Activated CD4-positive, alpha-beta T cell treated with anti-CD3 and anti-CD28 coated beads, Interleukin-2, amount 50 U/mL, for 1 hour (primary cell): ENCODE measurements at regions not wholly inside any gene's neighbourhood (a gene's known extent, or its start where the extent isn't known, plus 50 kb on each side); places are given as distances from the start of the nearest gene placed in this dataset.

ENCODE experiments used
- DNase-seq: peaks from one replicate; pipeline ENCODE4 v3.0.0-alpha.2; 2020

DNA sequence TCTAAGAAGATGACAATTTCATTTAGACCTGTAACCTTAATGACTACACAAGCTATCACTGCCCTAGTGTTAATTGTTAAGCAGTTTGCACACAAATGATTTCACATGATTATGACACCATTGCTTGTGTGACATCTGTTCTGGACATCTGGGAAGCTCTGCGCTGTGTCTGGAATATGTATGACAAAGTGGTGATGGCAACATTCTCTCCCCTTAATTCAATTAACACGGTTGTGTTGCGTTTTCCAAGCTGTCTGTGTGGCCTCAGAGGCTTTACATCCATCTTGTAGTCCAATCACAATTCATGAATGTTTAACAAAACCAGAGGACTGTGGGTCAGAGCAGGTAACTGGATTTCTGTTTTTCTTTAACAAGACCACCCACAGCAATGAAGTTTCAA is 204.4 kb downstream of the COG6 start:
- DNase-seq = no peak

DNA sequence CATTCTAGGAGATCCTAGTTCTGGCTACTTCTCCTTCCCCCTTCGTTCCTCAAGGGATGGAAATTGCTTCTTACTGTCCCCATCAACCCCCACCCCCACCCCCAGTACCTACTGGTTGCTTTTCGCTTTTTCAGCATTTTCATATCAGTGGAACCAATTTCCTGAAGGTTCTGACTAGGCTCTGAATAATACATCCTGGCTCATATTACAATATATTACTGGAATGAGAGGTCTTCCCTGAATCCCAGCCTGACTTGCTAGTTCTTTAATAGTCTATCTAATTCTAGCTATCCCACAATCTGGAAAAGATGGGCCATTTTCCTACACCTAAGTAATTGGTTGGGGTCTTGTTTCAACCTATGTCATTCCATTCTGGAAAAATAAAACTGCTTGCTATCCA is 207.4 kb downstream of the COG6 start:
- no peak for DNase-seq

DNA sequence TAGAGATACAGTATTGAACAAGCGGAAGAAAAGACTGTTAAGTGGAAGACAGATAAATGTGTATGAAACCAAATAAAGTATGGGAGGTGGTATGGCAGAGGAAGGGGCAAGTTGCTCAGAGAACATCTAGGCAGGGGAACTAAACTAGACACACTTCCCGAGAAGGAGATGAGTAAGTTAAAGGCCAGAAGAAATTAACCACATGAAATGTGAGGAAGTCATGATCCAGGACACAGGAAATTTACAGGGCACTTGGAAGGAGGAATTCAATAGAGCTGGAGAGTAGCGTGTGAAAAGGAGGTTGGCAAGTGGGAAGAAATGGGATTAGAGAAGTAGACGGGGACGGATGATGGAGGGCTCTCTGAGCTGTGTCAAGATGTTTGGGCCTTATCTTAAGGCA is 208.8 kb downstream of the COG6 start:
- DNase-seq = no peak

DNA sequence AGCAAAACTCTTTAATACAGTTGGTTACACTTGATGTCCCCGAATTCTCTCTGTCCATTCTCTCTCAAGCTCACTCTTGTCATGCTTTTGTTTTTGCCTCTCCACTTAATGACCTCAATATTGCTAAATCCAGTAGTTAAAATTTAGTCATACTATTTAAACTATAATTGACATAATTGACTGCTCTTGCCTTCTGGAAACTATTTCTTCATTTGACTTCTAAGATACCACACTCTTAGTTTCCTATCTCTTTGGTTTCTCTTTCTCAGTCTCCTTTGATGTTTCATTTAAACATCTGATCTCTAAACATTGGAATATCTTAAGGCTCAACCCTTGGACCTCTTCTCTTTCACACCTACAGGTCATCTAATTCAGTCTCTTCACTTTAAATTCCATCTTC is 211.3 kb downstream of the COG6 start:
- no peak for DNase-seq

DNA sequence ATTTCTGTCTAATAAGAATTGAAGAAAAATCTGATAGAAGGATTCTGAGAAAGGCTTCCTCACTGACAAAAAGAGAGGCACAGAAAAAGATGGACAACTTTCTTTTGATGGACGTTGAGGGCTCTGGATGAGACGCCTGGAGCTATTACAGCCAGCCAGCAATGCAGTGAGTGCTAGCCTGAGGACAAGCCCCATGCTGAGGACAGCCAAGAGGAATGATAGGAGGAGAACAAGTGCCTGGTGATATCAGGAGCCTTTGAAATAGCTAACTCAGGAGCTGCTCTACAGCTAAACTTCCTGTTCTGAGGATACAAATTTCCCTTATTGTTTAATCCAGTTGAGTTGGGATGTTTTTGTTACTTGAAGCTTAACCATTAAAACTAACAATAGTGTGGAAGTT is 212.3 kb downstream of the COG6 start:
- DNase-seq = no peak

DNA sequence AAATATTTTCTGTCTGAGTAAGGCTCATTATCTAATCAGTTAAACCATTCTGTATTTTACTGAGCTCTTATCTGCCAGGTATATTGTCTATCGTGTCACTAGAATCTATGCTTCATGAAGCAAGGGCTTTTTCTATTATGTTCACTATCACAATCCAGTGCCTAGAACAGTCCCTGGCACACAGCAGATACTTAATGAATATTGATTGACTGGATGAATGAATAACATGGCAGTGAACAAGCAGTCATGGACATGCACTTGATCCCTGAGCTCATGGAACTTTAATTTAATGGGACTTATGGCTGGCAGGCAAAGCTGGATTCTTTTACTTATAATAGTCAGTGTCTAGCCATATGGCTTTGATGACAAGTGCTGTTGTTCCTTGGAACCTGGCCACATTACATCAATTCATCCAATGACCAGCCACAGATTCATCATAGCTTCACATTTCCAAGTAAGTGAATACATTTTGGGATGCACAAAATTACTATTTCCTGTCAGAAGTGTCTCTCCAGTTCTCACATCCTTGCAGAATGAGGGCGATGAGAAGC is 214.8 kb downstream of the COG6 start:
- no peak for DNase-seq

DNA sequence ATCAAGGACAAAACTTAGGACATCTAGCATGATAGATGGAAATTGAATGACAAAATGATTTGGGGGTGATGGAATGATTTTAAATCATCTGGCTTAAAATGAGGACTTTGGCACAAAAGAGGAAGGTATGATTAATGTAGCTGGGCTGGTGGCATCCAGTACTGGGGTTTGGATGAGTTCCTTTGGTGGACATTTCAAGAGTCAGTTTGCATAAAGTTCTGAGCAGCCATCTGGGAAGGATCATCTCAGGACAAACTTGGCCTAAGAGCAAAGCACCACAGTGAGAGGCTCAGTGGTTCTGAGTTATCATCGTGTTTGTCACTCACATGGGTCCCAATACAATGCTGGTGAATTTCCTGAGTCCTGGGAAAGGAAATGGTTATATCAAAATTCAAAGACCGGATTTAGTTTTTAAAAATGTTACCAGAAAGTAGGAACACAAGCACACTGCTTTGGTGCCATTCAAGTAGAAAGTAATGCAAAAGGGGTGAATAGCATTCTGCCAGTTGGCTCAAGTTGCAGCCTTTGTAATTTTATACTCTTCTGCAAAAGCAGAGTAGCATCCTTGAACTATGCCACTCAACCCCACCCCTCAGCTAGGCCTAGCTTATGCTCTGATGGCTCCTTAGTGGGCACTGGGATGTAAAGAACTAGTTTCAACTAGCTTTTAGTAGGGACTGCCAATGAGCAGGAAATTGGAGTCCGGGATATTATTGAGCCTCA is 219.0 kb downstream of the COG6 start:
- no peak for DNase-seq

DNA sequence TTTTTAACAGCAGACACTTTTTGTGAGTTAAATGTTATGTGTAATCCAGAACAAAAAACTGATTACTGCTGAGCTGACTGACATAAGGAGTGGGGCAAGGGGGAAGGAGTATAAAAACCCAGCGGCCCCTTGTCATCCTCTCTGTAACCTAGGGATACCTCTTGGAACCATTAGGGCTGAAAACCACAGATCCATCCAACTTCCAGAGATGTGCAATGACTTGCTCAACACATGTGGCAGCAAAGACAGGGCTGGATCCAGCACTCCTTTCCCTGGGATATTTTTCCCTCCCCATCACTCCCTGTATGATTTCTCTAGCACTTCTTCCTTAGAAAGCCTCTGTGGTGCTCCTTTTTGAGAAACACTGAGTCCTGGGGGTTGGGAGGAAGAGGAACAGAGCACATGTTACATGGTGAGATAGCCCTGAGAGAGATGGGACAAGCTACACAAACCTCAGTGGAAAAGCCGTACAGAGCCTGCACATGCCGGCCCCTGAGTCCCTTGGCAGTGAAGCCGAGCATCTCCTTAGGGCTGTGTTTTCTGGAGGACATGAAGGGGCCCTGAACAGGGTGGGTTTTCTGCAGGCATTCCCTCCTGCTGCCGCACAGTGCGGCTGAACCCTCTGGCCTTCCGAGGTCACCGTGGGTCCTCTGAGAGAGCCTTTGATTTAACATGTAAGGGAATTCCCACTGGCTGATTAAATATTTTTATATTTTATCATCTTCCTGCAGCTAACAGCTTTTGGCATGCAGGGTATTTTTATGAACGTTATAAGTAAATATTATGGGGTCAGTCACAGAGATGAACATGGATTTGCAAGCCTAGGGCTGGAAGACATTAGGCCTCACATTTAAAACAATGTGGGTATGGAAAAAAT is 219.9 kb downstream of the COG6 start:
- no peak for DNase-seq

DNA sequence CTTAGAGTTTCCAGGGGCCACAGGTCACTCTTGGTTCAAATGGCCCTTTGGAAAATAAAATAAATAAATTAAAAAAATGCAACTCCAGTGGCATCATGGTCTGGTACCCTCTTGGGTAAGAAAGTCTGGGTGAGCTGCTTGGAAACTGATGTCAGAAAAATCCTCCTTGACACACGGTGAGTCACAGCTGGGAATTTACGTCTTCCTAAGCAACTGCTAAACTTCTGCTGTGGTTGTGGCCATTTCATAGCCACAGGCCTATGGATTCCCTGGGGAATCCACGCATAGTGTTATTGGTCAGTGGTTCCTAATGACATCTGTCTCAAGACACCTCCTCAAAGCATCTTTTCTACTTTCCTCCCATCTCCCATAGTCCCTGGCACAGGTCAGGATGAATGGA is 220.8 kb downstream of the COG6 start:
- DNase-seq = no peak

DNA sequence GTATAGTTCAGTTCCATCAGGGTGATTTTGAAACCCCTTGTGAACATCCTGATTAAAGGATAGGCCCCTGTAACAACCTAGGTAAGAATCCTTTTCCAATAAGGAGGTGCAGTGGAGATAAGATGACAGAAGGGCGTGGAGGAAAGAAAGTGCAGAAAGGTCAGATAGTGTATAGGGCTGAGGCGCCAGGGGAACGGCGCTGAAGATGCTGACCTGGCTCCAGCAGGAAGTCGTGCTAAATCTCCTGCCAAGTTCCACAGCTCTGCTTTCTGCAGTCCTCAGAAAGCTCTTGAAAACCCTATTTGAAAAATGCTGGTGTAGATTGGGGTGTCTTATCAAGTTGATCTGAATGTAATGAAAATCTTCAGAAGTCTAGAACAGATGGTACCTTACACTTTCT is 221.7 kb downstream of the COG6 start:
- no peak for DNase-seq

DNA sequence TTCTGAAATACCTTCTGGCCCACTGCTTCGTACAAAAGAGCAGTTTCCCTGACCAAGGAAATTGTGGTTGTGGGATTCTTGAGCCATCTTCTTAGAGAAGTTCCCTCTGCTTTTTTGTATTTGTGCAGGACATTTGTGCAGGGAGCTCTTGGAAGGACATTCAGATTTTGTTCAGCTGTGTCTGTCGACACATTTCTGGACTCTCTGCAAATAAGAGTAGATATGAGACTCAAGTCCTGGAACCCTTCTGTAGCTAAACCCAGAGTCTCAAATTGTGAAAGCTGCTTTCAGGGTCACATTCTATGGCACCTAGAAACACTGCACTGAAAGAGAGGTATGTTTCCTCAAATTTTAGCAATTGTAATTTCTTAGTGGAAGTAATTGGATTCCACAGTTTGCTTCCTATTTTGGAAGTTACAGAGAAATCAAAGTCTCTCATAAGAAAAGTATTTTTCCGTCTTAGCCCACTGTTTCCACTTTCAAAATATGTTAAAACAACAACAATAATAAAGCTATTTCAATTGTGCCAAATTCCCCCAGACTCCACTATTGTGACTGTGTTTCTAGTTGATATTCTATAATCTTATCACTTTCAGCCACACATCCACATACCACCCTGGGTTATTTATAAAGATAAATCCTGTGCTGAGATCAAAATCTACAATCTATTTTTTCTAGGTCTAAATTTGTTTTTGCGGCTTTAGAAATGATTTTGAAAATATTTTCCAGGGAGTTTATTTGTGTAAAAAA is 224.0 kb downstream of the COG6 start:
- DNase-seq = no peak

DNA sequence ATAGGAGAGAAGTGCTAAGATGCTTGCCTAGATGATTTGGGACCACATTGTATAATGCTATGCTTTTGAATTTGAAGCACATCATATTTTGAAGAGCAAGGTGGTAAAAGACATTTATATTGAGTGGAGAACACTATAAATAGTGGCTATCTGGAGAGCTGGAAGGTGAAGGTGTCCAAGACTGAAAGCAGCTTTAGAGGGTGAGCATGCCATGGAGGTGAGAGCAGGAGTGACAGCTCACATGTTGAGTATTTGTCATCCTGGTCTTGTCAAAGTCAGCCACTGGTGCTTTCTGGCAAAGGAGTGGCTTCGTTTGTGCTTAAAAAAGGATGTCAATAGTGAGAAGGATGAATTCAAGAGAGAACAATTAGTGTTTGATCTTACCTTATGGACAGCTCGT is 225.9 kb downstream of the COG6 start:
- DNase-seq = no peak

DNA sequence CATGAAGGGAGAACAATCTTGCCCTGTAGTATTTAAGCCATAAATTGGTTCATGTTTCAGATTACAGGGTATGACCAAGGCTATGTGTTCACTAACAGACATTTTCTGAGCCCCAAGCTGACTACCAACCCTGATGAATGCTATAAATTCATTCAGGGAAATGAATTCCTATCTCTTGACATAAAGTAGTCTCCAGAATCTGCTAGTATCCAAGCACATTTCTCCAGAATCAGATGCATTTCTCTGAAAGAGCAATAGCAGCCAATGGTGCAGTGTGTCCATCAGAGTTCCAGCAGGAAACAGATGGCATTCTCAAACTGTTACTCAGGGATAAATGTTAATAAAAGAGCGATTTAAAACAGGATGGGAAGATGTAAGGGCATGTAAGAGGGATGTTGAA is 226.4 kb downstream of the COG6 start:
- no peak for DNase-seq

DNA sequence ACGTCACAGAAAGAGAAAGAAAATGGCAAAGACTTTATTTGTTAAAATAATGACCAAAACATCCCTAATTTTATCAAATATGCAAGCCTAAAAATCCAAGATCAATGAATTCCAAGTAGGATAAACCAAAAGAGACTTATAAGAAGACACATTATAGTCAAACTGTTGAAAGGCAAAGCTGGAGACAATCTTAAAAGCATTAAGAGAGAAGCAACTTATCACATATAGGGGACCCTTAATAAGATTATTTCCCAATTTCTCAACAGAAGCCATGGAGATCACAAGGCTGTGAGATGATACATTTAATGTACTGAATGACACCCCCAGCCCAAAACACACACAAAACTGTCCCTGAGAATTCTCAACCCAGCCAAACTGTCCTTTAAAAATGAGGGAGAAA is 228.7 kb downstream of the COG6 start:
- DNase-seq = no peak

DNA sequence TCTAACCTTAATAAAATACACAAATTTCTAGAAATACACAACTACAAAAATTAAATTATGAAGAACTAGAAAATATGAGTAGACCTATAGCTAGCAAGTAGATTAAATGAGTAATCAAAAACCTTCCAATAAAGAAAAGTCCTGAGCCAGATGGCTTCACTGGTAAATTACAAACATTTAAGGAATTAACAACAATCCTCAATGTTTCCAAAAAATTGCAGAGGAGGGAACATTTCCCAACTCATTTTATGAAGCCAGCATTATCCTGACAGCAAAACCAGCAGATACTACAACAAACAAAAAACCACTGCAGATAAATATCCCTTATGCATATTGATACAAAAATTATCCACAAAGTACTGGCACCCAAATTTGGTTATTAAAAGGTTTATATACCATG is 230.9 kb downstream of the COG6 start:
- no peak for DNase-seq

DNA sequence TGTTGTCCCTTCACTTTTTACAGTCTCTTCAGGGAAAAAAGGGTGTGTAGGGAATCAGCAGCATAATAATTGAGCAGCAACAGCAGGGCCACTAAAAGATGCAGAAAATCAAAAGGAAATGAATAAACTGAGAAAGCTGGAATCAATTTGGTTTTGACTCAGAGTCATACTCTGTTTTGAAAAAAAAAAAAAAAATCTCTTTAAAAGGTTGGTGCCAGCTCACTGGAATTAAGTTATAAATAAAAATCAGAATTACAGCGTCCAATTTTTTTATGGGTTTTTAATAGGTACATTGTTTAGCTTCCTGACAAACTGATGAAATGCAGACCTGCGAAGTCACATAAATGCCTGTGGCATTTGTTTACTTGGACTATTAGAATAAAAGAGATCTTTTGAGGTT is 231.9 kb downstream of the COG6 start:
- no peak for DNase-seq

DNA sequence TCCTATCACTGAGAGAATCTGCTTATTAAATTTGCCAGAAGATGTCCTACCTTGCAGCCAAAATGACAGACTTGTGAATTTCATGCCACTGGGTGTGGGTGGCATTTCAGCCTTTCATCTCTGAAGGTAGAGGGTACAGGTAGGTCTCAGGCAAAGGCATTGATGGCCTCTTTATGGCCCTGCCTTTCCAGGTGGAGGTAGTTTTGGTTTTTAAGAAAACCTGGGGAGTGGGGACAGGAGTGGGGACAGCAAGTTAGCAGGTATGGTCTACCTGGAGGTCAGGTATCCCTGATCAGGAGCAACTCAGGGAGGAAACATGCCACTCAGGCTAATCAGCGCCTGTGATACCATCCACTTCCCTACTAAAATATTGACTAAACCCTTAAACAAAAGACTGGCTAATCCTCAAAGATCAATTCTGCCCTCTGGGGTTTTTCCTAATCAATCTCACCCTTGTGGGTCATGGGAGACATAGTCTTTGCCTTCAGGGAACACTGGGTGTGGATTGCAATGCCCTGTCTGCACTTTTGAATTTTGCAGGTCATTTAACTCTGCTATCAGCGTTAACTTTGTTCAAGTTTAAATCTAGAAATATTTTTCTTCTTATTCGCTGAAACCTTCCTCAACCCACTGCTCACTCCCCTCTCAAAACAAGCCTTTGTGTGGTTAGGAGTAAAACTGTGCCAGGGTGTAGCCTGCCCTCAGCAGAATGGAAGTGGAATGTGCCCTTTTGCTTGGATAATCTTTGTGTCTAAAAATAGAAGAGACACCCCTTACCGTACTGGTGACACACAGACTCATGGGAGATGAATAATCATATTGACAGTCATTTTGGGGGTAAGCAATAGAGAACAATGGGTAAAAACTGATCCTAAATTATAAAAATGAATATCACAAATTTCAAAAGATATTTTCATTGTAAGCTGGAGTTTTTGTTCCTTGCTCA is 233.7 kb downstream of the COG6 start:
- no peak for DNase-seq

DNA sequence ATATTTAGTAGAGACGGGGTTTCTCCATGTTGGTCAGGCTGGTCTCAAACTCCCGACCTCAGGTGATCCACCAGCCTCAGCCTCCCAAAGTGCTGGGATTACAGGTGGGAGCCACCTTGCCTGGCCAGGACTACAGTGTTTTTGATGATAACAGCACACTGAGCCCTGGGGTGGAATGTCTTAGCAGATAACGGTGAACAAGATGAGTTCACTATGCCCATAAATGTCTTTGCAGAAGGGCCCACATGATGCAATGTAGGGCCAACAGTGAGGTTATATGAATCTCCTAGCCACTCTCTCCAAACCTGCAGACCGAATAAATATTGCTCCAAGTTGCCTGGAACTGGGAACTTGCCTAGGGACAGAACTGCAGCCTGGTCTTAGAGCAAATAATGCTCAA is 235.1 kb downstream of the COG6 start:
- no peak for DNase-seq

DNA sequence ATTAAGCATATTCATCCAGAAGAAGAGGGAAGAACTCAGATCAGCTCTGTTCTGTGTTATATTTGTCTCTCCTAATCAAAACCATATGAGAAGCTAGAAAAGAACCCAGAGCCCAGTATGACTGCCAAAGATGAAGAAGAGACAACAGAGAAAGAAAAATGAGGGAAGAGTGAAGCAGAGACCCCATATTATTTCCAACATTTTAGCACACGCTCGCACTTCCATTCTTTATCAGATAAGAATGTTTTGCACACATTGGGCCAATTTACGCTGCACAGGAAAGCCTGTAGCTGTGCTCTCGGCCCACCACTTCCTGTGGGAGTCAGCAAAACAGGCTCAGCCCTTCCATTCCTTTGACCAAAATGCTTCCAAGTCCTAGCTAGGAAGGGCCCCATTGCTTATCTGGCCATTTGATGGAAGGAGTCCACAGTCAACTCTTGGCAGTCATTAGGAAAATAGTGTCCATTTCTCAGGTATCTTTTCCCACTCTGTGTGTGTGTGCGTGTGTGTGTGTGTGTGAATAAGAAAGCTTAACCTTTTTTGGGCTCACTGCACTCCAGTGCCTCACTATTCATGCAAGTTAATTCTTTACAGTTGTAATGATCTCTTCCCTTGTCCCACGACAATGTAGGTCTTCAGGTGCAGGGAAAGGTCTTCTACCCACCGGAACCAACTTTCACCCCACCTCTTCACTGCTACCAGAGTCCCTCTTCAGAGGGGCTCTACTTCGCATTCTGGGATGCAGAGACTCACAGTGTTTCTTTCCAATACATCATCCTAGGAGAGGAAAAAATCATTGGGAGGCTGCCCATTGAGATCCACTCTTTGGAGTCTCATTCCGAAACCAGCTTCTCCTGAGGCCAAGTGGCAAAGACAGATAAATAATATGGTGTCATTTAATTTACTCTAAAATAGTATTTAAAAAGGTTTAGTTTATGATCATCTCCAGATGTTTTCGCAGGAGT is 237.5 kb downstream of the COG6 start:
- DNase-seq = no peak

DNA sequence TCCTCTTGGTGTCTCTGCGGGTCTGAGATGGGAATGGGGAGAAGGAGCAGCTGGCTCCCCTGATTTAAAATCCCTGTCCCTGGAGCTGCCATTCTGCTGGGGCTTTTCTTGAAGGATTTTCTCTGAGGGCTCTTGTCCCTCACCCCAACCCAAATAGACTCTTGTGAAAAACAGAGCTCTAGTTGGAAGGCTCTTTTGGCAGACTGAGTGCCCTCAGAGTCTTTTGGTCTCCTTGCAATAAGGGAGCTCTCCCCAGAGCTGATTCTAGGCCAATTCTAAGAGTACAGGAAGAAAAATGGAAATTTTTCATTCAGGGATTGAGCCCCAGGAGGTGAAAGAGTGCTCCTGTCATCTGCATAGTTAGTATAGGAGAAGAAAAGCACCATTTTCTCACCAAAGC is 238.3 kb downstream of the COG6 start:
- no peak for DNase-seq

DNA sequence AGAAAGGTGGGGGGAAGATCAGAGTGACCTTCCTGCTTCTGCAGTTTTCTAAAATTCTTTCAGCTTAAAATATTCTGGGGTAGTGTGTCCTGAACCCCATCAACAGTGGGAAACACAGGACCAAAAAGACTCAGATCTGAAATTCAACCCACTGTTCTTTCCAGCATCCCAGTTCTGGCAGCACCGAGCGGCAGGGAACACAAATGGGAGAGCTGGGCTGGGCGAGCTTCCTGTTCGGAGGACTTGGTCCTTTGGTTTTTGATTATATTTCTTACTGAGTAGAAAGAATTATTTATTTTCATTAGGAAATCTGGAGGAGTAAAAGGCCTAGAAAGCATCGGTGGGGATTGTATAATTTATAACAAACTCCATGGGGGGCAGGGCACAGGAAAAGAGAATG is 239.1 kb downstream of the COG6 start:
- DNase-seq = no peak
